ENCODE measurements at regions not wholly inside any gene's neighbourhood (a gene's known extent, or its start where the extent isn't known, plus 50 kb on each side); places are given as distances from the start of the nearest gene placed in this dataset.
A peak's percentile ranks its signal among the peaks of the same experiment; 100 is the strongest.
"Not testable (repeated sequence)": the region's sequence is repeated elsewhere in the genome, so short reads cannot be mapped to it uniquely, and the experiment has no call there.

DNA sequence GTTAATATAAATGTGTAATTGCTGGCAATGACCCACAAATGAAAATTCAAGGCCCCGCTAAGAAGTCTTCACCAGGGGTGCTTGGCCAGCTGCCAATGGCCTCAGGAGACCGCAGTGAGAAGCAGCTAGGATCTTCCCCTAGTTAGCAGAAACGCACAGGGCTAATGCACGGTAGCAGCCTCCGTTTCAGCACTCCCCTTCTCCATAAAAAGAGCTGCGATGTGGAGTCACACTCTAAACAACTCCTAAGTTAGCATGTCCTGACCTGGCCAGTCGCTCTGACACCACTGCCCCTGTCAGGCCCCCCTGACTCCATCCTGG lies 139.0 kb downstream of the SEPTIN14 start:
- H3K4me3 Mint-ChIP-seq = no peak overlapping the region
- no peak overlapping the region for H3K27ac Mint-ChIP-seq
- TF ChIP-seq, protein P1, sequence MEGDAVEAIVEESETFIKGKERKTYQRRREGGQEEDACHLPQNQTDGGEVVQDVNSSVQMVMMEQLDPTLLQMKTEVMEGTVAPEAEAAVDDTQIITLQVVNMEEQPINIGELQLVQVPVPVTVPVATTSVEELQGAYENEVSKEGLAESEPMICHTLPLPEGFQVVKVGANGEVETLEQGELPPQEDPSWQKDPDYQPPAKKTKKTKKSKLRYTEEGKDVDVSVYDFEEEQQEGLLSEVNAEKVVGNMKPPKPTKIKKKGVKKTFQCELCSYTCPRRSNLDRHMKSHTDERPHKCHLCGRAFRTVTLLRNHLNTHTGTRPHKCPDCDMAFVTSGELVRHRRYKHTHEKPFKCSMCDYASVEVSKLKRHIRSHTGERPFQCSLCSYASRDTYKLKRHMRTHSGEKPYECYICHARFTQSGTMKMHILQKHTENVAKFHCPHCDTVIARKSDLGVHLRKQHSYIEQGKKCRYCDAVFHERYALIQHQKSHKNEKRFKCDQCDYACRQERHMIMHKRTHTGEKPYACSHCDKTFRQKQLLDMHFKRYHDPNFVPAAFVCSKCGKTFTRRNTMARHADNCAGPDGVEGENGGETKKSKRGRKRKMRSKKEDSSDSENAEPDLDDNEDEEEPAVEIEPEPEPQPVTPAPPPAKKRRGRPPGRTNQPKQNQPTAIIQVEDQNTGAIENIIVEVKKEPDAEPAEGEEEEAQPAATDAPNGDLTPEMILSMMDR (IDR thresholded peaks at IDR 0.05) = no peak
- H3K36me3 ChIP-seq (ENCODE audit: insufficient read depth, low read length) = no peaks in the 10 kb centered on the region
- H3K27me3 Mint-ChIP-seq = peaks cover 4% of the 10 kb centered on the region
- no peaks in the 10 kb centered on the region for H3K27me3 ChIP-seq (ENCODE audit: control insufficient read depth in 1 of 2, insufficient read depth in 2 of 2, low read length in 2 of 2)
- H3K4me1 ChIP-seq (ENCODE audit: insufficient read depth, low read length) = no peaks in the 10 kb centered on the region
- ATAC-seq (ENCODE audit: poor library complexity) (no peak), DNase-seq (no peak)
- H3K4me3 ChIP-seq (ENCODE audit: low read length) = no peak overlapping the region
- no peaks in the 10 kb centered on the region for H3K9me3 ChIP-seq (ENCODE audit: control insufficient read depth in 1 of 2, insufficient read depth in 1 of 2, low read length in 2 of 2)
- H3K9me3 Mint-ChIP-seq = no peaks in the 10 kb centered on the region
- ChIA-PET CTCF (no interaction called here), POLR2A (no interaction called here)
- H3K36me3 Mint-ChIP-seq (ENCODE audit: low read depth) = no peaks in the 10 kb centered on the region
- H3K27ac ChIP-seq (ENCODE audit: low read depth in 1 of 2, low read length in 2 of 2) = no peak overlapping the region
- intact Hi-C loops (cut with DNase I, micrococcal nuclease) = loop anchor here in 1 of 2 experiments (10.0 kb wide), 1 partner anchor 289 kb away; no protein-coding TSS in a partner anchor
- H3K4me1 Mint-ChIP-seq (ENCODE audit: low read depth) = no peaks in the 10 kb centered on the region

DNA sequence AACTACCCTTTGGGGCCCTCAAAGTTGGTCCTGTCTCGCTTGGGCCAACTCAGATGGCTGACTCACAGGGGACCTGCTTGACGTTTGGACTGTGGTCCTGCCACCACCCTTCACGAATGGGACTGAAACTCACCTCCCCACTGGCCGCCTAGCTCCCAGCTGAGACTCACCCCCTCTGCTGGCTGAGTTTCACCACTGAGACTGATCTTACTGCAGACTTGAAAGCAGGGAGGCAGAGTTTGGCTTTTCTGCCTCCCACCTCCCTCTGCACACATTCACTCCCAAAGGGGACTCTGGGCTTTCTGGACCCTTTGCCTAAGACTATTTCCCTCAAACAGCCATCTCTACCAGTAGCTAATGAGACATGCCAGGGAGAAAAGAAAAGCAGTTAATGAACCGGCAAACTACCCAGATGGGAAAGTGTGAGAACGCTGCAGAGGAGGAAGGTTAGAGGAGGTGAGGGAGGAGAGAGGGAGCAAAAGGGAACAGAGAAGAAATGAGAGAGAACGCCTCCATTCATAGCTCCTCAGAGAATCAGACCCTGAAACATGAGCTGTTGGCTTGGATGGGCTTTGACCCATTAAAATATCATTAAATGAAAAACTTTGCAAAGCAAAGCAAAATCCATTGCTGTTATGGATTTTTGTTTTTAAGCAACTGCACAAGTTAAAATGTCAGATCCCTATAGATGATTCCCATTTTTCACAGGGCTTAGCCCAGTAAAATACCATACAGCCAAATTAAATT lies 139.5 kb downstream of the SEPTIN14 start:
- H3K27me3 ChIP-seq (ENCODE audit: control insufficient read depth in 1 of 2, insufficient read depth in 2 of 2, low read length in 2 of 2); H3K4me3 ChIP-seq (ENCODE audit: low read length); CTCF ChIA-PET; H3K36me3 ChIP-seq (ENCODE audit: insufficient read depth, low read length); POLR2A ChIA-PET; H3K36me3 Mint-ChIP-seq (ENCODE audit: low read depth); H3K9me3 ChIP-seq (ENCODE audit: control insufficient read depth in 1 of 2, insufficient read depth in 1 of 2, low read length in 2 of 2); H3K27me3 Mint-ChIP-seq; H3K9me3 Mint-ChIP-seq; H3K4me1 ChIP-seq (ENCODE audit: insufficient read depth, low read length); DNase-seq; H3K4me1 Mint-ChIP-seq (ENCODE audit: low read depth); H3K27ac ChIP-seq (ENCODE audit: low read depth in 1 of 2, low read length in 2 of 2); H3K4me3 Mint-ChIP-seq; H3K27ac Mint-ChIP-seq: not testable (repeated sequence)
- intact Hi-C loops (cut with DNase I, micrococcal nuclease) = loop anchor here in 1 of 2 experiments (10.0 kb wide), 1 partner anchor 288 kb away; no protein-coding TSS in a partner anchor
- peak; percentile 64 for ATAC-seq (ENCODE audit: poor library complexity)

DNA sequence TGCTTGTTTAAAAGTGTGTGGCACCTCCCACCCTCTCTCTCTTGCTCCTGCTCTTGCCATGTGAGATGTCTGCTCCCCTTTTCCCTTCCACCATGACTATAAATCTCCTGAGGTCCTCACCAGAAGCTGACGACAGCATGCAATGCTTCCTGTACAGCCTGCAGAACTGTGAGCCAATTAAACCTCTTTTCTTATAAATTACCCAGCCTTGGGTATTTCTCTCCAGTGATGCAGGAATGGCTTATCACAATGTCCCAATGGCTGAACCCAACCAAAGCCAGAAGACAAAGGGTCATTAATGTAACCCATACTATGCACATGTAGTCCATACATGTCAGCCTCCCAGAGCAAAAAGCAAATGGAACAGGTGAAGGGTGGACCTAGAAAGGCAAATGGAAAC lies 141.5 kb downstream of the SEPTIN14 start:
- H3K27ac ChIP-seq (ENCODE audit: low read depth in 1 of 2, low read length in 2 of 2); H3K4me3 Mint-ChIP-seq; H3K9me3 Mint-ChIP-seq; H3K9me3 ChIP-seq (ENCODE audit: control insufficient read depth in 1 of 2, insufficient read depth in 1 of 2, low read length in 2 of 2); CTCF ChIA-PET; DNase-seq; H3K27ac Mint-ChIP-seq; H3K4me1 ChIP-seq (ENCODE audit: insufficient read depth, low read length); H3K36me3 Mint-ChIP-seq (ENCODE audit: low read depth); H3K36me3 ChIP-seq (ENCODE audit: insufficient read depth, low read length); POLR2A ChIA-PET; H3K27me3 ChIP-seq (ENCODE audit: control insufficient read depth in 1 of 2, insufficient read depth in 2 of 2, low read length in 2 of 2); H3K27me3 Mint-ChIP-seq; ATAC-seq (ENCODE audit: poor library complexity); H3K4me1 Mint-ChIP-seq (ENCODE audit: low read depth); H3K4me3 ChIP-seq (ENCODE audit: low read length): not testable (repeated sequence)
- intact Hi-C loops (cut with DNase I, micrococcal nuclease) = loop anchor here in 1 of 2 experiments (10.0 kb wide), 1 partner anchor 286 kb away; no protein-coding TSS in a partner anchor

DNA sequence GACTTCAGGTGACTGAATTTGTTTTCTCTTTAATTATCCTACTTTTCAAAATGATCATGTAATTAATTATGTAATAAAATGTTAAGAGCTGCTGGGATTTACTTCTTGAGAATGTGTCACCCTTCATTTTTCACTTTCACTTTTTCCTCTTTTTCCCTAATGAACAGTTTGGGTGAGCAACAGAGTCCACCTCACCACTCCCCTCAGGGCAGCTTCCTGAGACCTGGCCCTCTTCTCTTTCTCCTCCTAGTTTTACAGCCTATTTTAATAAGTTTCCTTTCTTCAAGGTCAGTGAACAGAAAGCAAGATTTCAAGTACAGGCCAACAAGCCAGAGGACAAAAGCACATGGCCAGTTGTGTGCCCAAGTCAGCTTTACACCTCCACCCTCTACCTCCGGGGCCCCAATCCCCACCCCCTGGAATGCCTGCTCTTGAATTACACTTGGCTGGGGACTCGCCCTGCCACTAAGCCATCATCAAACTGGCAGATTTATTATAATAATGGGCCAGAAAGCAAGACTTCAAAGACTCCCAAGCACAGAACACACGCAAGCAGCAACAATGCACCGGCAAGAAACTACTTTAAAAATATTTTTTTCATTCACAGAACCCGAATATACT lies 143.1 kb upstream of the VOPP1 start:
- H3K4me1 Mint-ChIP-seq (ENCODE audit: low read depth); H3K9me3 Mint-ChIP-seq; H3K9me3 ChIP-seq (ENCODE audit: control insufficient read depth in 1 of 2, insufficient read depth in 1 of 2, low read length in 2 of 2); H3K27me3 ChIP-seq (ENCODE audit: control insufficient read depth in 1 of 2, insufficient read depth in 2 of 2, low read length in 2 of 2); POLR2A ChIA-PET; H3K27me3 Mint-ChIP-seq; DNase-seq; H3K4me3 Mint-ChIP-seq; intact Hi-C loops (cut with DNase I, micrococcal nuclease); H3K27ac ChIP-seq (ENCODE audit: low read depth in 1 of 2, low read length in 2 of 2); H3K4me3 ChIP-seq (ENCODE audit: low read length); H3K36me3 Mint-ChIP-seq (ENCODE audit: low read depth); H3K4me1 ChIP-seq (ENCODE audit: insufficient read depth, low read length); H3K27ac Mint-ChIP-seq; ATAC-seq (ENCODE audit: poor library complexity); H3K36me3 ChIP-seq (ENCODE audit: insufficient read depth, low read length); CTCF ChIA-PET: not testable (repeated sequence)

DNA sequence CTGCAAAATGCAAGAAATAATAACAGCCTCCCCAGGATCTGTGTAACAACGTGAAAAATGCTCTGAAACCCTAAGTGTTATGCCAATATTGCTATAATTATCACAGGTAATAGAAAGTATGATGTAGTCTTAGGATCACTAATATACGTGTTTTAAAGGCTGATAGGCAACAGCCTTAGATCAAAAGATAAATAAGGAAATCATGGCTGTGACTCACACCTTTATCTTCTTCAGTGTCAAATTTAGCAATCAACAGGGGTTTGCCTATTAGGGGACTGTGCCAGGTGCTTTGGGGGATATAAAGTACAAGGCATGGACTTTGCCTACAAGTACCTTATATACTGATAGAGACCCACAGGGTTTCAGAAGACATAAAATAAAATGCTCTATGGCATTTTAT lies 142.1 kb upstream of the VOPP1 start:
- H3K27ac Mint-ChIP-seq; H3K27me3 Mint-ChIP-seq; POLR2A ChIA-PET; H3K27ac ChIP-seq (ENCODE audit: low read depth in 1 of 2, low read length in 2 of 2); H3K9me3 Mint-ChIP-seq; H3K27me3 ChIP-seq (ENCODE audit: control insufficient read depth in 1 of 2, insufficient read depth in 2 of 2, low read length in 2 of 2); H3K36me3 Mint-ChIP-seq (ENCODE audit: low read depth); ATAC-seq (ENCODE audit: poor library complexity); CTCF ChIA-PET; H3K9me3 ChIP-seq (ENCODE audit: control insufficient read depth in 1 of 2, insufficient read depth in 1 of 2, low read length in 2 of 2); intact Hi-C loops (cut with DNase I, micrococcal nuclease); H3K4me1 ChIP-seq (ENCODE audit: insufficient read depth, low read length); H3K4me3 ChIP-seq (ENCODE audit: low read length); H3K4me3 Mint-ChIP-seq; H3K4me1 Mint-ChIP-seq (ENCODE audit: low read depth); H3K36me3 ChIP-seq (ENCODE audit: insufficient read depth, low read length); DNase-seq: not testable (repeated sequence)

DNA sequence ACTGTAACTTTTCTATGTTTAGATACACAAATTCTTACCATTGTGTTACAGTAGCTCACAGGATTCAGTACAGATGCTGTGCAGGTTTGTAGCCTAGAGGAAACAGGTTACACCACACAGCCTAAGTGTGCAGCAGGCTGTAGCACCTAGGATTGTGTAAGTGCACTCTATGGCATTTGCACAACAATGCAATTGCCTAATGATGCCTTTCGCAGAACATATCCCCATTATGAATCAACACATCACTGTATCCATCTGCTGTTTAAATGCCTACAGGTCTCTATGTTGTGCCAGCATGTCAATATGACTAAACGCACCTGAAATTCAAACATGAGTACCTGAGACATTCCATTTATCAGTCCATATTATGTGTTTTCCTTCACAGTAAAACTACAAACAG lies 138.0 kb upstream of the VOPP1 start:
- H3K4me3 Mint-ChIP-seq = not testable (repeated sequence)

More for the DNA sequence above, 138.0 kb upstream of the VOPP1 start:
- H3K4me1 Mint-ChIP-seq (ENCODE audit: low read depth); ATAC-seq (ENCODE audit: poor library complexity); H3K36me3 Mint-ChIP-seq (ENCODE audit: low read depth); H3K9me3 ChIP-seq (ENCODE audit: control insufficient read depth in 1 of 2, insufficient read depth in 1 of 2, low read length in 2 of 2); POLR2A ChIA-PET; H3K4me1 ChIP-seq (ENCODE audit: insufficient read depth, low read length); DNase-seq; H3K27me3 ChIP-seq (ENCODE audit: control insufficient read depth in 1 of 2, insufficient read depth in 2 of 2, low read length in 2 of 2); H3K9me3 Mint-ChIP-seq; H3K27ac Mint-ChIP-seq; H3K27ac ChIP-seq (ENCODE audit: low read depth in 1 of 2, low read length in 2 of 2); H3K27me3 Mint-ChIP-seq; intact Hi-C loops (cut with DNase I, micrococcal nuclease); H3K36me3 ChIP-seq (ENCODE audit: insufficient read depth, low read length); H3K4me3 ChIP-seq (ENCODE audit: low read length); CTCF ChIA-PET: not testable (repeated sequence)

Data from CD4-positive, alpha-beta T cell (primary cell).